GM19023 (cell line): ENCODE measurements at regions not wholly inside any gene's neighbourhood (a gene's known extent, or its start where the extent isn't known, plus 50 kb on each side); places are given as distances from the start of the nearest gene placed in this dataset.

ENCODE experiments used
- ATAC-seq: cut with Tn5 transposase; IDR thresholded peaks from one replicate; pipeline ENCODE4 v1.9.1; 2021; ENCODE audit warnings: mild to moderate bottlenecking, moderate library complexity; ENCODE audit not compliant: unreplicated experiment

DNA sequence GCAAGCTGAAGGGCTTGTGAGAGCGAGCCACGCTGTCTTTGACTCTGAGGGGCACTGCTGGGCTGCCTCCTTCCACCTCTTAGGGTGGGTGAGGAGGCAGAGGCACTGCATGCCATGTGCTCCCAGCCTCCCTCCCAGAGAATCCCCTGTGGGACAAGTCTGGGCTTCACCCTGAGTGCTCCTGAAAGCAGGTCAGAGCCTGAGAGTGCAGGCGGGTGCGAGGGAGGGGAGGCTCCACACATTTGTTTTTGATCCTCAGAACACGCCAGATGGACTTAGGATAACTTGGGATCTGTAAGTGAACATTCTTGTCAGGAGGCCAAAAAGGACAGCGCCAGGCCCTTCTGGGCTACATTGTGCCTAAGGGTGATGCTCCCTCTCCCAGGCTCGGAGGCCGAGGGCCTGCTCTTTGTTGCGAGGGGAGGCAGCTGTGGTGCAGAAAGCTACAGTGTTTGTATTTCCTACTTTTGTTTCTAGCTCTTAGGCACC lies 155.4 kb downstream of the TMX1 start:
- ATAC-seq: no peak

DNA sequence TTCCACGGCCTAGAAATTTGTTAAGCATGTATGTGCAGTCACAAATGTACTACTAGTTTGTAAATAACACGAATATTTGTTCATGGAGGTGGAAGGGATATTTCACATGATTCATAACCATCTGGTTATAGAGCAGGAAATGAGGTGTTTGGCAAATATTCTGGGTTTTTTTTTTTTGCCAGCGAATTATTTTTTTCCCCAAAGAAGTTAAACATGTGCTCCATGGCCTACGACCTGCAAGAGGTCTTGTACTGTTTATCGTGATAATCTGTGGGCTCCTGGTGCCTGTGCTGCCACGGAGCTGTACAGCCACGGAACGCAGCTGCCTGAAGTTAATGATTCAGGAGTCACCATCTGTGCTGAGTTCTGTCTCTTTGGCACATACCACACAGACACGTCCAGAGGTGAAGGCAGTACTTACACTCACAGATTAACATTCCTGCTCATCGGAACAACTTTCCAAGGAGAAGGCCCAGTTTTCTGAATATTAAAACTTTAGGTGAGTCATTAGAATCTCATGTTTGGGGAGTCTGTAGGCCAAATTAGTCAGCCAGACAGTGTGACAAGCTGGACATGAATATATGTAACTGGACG lies 156.3 kb downstream of the TMX1 start:
- no peak for ATAC-seq

DNA sequence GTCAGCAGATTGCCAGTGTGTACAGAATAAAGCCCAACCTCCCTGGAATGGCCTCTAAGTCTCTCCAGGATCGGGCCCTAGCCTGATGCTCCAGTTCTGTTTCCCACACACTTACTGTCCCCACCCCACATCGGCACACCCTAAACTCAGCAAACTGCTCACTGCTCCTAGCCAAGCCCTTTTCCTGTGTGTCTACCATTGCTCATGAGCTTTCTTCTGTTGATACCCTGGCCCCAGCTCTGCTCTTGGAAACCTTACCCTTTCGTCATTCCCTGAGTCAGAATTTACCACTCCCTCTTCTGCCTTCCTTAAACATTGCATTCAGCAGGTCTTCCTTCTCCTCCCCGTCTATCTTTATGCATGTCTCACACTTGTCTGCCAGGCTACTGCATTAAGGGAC lies 158.9 kb downstream of the TMX1 start:
- ATAC-seq: no peak

DNA sequence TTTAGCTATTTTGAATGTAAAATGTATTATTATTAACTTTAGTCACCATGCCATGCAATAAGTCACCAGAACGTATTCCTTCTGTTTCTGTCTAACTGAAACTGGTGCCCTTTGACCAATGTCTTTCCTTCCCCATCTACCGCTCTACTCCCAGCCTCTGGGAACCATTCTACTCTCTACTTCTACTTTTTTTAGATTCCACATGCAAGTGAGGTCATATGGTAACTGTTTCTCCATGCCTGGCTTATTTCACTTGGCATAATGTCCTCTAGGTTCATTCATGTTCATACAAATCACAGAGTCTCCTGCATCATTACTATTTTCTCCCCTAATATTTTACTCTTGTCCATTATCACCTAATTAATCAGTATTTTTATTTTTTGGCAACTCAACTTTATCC lies 160.1 kb downstream of the TMX1 start:
- ATAC-seq: no peak

DNA sequence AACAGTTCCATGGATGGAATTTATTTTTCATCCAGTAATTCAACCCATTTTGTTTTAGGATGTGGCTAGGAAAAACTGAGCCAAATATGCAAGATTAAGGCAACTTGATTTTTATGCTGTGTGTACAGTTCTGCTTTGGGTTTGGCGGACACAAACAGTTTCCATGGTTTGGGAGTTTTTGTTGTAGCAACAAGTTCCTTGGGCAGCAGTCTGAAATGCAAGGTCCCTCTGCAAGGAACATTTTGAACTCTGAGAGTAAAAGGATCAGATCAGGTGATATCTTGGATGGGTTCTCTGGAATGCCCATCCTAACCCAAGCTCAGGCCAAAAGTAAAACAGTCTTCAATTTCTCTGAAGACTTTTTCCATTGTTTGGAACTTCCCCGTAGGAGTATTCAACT lies 161.2 kb downstream of the TMX1 start:
- ATAC-seq: no peak

DNA sequence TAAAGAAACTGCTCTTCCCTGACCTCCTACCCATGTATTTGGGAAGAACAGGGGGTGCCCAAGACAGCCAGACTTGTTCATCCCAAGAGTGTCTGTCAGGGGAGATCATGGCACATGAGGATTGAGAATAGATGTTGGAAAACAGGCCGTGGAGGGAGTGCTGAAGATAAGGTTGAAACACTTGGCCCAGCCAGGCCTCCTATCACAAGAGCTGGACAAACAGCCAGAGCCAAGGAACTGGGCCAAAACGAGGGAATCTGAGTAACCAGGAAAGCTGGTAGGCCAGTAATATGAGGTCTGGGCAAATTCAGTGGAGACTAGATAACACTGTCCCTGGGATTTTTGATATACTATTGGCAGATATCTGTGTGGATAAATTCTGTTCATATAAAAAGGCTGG lies 161.7 kb downstream of the TMX1 start:
- no peak for ATAC-seq

DNA sequence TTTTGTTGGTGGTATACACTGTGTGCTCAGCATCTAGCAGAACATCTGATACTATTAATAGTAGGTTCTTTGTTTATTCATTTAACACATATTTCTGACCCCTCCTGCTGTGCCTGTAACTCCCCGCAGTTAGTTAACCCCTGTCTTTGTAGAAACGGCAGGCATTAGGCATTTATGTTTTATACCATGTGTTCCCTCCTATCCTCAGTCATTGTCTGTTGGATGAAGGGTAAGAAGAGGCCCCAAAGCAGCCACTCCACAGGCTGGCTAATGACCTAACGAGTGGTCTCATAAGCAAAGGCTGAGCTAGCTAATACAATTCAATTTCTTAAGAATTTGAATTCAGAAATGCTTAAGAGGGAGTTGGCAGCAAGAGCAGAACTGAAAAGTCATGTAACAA lies 170.8 kb downstream of the TMX1 start:
- no peak for ATAC-seq

DNA sequence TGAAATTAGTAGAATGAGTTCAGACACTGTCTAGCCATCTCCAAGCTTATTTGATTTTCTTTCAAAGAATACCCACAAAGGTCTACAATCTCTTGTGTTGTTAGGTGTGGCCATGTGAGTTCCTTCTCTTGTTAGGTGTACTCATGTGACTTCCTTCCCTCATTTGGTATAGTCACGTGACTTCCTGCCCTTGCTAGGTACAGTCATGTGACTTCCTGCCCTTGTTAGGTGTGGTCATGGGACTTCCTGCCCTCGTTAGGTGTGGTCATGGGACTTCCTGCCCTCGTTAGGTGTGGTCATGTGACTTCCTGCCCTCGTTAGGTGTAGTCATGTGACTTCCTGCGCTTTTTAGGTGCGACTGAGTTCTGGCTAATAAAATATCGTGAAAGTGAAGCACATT lies 179.6 kb downstream of the TMX1 start:
- no peak for ATAC-seq

DNA sequence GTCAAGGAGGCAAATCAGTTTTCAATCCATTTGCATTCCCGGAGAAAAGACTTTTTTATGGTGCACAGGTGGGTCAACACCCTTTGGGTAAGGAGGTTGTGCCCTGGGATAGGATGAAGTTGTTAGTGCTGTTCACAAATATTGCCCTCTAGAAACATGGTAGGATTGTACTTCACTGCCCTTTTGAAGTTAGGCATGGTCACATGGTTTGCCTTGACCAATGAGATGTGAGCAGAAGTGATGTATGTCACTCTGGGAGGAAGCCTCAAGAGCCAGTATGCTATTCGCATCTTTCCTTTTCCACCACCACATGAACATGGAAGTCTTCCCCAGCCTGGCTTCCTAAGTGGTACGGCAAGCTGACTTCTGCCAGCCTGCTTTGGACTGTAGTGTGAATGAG lies 182.7 kb downstream of the TMX1 start:
- ATAC-seq: no peak

DNA sequence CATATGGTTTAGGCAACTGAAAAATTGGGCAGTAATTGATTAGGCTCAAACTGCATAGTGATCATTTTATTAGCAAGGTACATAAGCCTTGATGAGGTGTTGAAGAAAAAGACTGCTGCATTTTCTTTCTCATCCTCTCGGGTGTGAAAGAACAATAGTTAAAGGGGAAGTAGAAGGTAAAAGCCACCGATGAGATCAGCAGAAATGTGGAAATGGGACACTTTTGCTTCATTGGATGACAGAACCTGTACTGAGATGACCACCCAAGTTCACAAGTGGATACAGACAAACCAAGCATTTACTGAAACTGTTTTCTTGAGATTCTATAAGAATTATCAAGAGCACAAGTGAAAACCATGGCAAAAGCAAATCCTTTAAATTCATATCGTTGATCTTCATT lies 184.0 kb downstream of the TMX1 start:
- no peak for ATAC-seq

DNA sequence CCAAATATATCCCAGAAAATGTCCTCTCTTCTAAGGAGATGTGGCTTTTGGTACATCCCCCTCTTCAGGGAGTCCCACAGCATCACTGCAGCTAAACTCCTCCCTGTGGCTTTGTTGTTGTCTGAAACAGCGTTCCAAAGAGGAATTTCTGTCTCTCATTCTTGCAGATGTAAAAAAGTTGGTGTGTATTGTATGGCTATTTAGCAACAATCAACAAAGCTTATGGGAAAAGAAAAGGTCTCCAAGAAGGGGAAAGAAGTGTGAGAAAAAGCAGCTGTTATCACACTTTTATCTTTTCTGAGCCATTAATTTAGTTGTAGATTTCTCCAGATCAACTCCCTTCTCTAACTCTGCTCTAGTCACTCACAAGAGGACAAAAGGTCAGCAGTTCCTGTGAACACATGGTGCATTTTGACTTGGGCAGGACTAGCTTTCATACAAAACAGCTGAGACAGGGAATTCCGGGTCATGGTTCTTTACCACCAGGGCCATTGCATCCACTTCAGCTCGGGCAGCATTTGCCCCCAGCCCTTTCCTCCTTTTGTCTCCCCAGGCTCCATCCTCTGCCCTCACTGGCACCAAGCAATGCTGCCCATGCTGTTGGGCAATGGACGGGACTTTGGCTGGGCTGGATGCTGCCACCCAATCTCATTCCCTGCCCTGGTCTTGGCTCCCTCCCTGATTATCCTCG lies 184.7 kb downstream of the TMX1 start:
- ATAC-seq: no peak

DNA sequence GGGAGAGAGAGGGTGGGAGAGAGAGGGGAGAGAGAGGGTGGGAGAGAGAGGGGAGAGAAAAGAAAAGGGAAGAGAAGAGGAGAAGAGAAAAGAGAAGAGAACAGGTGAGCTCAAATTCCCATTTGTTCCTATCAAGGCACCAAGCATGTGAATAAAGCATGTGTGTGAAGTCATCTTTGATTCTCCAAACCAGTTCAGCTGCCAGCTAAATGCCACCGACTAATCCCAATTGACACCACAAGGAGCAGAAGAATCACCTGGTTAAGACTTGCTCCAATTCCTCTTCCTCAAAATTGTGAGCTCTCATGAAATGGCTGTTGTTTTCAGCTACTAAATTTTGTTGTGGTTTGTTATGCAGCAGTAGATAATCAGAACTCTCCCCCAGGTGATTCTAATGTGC lies 188.9 kb downstream of the TMX1 start:
- no peak for ATAC-seq

DNA sequence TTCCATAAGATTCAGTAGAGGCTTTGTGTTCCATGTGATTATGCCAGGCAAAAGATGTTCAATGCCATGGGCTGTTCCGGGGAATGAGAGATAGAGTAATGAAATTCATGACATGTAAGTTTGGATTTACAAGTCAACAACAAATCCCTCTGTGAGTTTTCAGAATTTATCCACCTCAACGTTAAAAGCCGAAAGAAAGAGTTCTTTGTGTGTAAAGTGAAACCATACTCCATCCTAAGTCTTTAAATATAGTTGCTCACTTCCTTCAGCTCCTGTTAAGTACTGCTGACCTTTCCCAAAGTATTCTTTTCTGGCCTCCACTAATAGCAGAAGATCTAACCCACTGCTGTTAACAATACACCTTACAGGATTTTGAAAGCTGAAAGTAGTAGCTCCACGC lies 190.0 kb downstream of the TMX1 start:
- no peak for ATAC-seq

DNA sequence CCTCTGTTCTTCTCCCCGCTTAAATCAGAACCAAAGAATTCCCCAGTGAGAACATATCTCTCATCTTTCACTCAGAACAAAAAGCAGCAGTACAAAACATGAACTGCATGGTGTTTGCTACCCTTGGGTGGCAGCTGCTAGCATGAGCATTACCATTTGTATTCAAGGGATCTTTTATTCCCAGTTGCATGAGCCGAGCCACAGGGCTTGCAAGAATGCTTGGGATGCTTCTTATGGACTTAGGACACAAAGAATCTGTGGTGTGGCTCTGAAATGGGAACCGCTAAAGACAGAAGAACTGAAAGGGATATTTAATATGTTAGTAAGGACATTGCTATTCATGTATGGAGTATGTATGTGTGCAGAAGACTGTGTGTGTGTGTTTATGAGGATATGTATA lies 190.6 kb downstream of the TMX1 start:
- no peak for ATAC-seq

DNA sequence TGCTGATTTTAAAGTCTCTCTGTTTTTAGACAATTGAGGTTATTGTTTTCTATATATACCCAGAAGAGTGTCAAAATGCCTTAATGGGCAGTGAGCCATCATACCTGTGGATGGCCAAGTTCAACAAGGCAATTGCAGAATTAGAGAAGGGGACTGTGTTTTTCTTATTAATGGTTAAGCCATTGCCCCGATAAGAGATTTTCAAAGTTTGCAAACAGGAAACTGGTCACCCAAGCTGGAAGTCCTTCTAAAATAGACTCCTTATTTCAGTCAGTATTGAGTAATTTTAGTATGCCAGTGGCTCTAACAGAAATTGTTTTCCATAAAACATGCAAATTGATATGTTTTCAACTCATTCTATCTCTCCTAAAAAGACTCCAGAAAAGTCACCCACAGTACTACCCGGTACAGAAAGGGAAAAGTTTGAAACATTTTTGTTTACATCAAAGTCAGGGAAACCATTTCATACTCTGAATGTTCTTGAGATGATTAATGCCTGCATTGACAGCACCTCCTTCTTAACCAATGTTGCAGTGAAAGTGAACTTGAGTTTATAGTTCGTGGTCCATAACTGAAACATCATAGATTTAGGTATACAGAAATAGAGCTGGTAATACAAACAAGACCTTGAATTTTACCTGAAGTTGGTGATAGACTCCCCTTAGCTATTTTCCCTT lies 191.1 kb downstream of the TMX1 start:
- peak; percentile 66 for ATAC-seq

DNA sequence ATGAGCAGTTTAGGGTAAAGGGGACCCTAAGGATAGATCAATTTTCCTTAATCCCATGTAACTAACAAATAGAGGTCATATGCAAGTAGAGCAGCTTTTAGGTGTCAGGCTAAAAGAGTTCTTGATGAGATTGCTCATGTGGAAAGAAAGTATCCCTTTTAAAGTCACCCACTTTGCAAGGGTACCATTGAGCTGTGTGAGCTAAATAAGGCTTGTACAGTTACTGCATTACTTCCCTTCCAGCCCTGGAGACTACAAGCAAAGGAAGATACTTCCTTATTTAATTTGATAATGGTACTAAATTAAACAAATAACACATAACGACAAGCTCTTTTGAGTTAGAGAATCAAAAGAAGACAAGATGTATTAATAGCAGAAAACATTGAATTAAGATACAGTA lies 191.7 kb downstream of the TMX1 start:
- ATAC-seq: no peak

DNA sequence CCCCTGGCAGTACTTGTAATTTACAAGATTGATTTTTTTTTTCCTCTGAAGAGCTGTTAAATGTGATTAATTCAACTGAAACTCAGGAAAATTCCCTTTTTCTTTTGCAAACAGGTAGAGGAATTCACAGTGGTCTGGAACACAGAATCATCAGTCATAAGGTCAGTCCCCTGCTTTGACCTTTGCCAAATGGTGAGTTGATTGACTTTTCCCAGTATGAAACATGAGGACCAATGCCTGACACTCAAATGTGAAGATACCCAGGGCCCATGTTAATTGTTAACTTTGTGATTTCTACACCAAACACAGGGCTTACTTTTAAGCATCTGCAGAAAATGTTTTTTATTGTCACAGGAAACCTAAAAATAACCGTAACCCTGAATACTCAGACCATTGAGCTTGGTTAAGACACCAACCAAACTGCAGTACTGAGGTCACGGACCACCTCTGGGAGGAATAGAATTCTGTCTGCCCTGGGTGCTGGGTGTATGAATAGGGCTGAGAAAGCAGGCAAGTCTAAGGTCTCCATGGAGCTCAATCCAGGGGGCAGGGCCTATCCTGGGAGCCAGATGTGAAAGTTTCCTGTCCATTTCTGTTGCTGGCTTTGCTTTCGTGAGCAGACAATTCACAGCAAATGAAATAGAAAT lies 192.4 kb downstream of the TMX1 start:
- ATAC-seq: no peak

DNA sequence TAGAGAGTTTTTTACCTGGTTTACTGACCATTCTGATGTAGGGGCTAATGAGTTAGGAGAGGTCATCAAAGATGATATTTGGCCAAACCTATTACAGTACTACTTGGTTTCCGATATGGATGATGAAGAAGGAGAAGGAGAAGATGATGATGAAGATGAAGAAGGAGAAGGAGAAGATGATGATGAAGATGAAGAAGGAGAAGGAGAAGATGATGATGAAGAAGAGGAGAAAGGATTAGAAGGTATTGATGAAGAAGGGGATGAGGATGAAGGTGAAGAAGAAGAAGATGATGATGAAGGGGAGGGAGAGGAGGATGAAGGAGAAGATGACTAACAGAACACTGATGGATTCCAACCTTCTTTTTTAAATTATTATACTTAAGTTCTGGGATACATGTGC lies 196.6 kb downstream of the TMX1 start:
- no peak for ATAC-seq

DNA sequence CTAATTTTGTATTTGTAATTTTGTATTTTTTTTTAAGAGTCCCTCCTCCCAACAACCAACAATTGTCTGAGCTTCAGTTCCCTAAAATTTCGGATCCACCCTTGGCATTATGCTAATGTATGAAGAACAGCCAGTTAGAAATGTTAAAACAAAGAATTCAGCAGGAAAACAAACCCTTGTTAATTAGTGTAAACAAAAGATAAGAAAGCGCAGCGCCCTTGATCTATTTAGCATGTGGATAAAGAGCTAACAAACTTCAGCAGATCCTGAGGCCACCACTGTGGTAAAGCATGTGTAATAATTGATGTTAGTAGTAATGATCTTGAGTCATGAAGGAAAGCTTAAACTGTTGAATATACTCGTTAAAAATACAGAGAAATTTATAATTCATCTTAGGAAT lies 199.8 kb downstream of the TMX1 start:
- no peak for ATAC-seq

DNA sequence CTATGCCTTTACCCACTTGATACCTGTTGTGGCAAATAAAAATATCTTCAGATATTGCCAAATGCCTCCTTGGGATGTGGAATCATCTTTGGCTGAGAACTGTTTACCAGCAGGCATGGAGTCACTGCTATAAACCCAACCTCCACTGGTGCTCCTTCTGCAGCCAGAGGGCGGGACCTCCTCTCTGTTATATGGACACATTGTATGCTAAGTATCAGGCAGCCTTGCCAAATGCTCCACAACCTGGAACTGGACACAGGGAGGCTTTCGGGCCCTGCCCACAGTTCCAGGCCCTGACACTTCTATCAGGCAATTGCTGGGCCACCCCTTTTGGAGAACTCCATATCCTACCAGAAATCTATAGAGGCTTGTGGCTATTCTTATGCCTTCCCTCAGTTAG lies 201.0 kb downstream of the TMX1 start:
- no peak for ATAC-seq

DNA sequence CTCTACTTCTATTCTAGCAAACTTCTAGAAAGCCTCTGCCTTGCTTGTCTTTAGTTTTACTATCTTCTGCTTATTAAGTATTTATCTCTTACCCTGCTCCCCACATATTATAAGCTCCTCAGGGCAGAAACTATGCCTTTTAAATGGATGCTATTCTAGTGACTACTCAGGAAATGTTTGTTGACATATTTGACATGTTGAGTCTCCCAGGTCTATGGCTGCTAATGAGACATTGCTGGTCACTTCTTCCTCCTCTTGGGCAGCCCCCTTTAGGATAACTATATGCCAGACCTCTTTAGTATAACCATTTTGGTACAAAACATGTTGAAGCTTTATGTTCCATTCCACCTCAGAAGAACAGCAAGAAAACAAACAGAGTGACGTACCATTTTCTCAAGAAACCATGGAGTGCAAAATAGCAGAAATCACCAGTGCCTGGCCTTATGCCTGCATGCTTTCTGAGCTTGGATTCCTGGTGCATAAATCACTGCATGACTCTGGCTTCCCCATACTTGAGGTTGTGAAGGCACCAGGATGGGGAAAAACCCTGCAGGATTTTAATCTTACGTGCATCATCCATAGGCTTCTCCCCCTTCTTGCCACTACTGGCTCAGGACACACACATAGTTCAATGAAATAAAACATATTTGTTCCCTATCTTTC lies 202.6 kb downstream of the TMX1 start:
- no peak for ATAC-seq
